Islet of Langerhans (tissue), 1 donor: ENCODE measurements at regions not wholly inside any gene's neighbourhood (a gene's known extent, or its start where the extent isn't known, plus 50 kb on each side); places are given as distances from the start of the nearest gene placed in this dataset.
A peak's percentile ranks its signal among the peaks of the same experiment; 100 is the strongest.
"Not testable (repeated sequence)": the region's sequence is repeated elsewhere in the genome, so short reads cannot be mapped to it uniquely, and the experiment has no call there.

ENCODE experiments used
- FAIRE-seq: peaks from one replicate; lab custom pipeline; 2011; peaks lifted over from hg19 to GRCh38; lab: Jason Lieb, UNC

DNA sequence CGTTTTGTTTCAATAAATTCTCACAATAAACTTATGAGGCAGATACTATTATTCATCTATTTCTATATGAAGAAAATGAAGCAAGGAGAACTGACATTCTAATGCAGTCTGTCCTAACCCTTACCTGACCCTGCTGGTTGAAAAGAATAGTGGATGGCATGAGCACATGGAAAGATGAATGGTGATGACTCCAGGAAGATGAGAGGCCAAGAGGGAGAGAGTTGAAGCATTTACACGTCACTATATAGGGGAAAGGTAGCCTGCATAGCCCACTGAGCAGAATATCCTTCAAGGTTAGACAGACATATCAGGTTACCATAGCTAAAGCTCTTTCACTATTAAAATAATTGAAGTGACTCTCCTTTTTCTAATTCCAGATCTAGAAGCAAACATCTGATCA is 163.9 kb upstream of the CDK1 start:
- no peak for FAIRE-seq

DNA sequence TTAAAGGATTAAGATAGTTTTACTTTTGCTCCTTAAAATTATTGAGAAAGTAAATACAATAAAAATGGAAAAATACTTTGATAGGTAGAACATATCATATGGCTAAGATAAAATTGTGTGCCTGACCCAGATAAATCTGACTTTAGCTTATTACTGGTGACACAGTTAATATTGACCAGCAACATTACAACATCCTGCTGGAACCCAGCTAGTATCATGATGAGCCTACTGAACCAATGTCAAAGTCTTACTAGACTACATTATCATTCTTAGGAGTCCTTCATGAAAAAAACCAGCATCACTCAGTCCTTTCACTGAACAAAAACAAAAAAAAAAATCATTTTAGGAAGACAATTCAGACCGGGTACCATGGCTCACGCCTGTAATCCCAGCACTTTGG is 164.8 kb upstream of the CDK1 start:
- no peak for FAIRE-seq

DNA sequence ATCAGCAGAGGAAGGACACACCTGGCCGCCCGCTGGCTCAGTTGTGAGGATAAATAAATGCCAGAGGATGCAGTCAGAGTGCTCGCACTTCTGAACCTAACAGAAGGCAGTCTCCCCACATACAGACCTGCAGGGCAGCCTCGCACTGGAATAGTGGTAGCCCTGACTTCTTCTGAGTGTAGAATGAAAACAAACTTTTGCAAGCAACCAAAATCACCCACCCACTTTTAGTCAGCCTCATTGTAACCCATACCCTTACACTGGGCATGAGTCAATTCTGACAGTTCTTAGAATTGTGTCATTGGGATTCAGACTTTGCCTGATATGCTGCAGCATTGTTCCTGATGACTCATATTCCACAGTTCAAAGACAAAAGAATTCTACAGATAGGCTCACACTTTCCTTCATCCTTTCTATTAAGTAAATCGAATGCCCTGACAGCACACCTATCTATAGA is 167.0 kb upstream of the CDK1 start:
- FAIRE-seq, result no peak

DNA sequence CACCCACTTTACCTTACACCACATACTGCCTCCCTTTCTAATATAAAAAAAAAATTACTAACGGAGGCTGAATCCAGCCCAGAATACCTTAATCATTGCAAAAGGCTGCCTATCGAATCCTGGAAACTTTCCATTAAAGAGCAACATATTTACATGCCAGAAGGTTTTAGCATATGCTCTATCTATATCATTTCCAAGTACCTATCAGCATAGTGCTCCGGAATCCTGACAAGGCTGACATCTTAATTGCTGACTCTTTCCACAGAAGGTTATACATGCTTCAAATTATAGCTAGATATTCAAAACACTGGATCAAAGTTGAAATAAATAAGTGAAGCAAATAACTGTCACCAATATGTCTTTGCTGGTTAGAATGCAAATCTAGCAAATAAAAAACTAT is 170.9 kb upstream of the CDK1 start:
- no peak for FAIRE-seq

DNA sequence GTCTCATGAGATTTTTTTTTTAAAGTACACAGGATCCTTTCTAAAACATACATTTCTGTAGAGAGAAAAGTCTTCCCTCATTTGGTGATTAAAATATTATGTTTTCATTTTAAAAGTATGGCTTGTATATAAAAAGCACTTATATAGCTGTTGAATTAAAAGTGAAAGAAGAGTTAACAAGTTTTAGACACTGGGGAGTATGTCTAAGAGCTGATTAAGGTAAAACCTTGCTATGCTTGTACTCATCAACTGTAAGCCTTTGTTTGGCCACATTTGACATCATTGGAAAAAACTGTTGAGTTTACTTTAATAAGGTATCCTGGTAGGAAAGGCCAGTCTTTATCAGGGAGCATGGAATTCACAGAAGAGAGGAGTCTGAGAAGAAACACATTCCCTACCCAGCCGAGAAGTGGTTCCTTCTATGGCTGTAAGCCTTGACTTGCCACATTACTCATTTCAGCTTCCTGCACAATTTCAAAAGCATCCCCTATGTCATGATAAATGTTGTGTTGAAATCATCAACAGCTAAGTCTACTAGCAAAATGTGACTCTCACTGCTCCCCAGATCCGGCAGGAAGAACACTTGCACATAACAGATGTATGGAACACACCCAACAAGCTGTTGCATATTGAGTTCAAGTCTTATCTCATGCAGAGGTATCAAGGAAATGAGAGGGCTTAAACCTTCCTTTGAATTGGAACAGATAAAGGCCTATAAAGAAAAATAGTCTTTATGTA is 171.8 kb upstream of the CDK1 start:
- no peak for FAIRE-seq

DNA sequence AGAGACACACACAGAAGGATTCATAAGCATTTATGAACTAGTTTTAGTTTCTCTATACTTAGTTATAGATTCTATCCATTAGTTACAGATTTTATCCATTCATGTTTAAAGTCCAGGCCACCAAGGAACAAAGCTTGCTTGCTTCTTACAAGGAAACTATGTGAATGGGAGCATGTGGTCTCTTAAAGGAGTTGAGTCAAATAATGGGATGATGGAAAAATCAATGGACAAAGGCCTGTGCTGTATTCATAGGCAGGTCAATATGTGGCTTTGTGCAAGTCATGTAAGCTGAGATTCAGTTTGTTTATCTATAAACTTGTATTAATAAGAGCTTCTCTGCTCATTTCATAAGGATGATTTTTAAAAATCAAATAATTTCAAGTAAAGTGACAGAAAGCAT is 172.8 kb upstream of the CDK1 start:
- no peak for FAIRE-seq

DNA sequence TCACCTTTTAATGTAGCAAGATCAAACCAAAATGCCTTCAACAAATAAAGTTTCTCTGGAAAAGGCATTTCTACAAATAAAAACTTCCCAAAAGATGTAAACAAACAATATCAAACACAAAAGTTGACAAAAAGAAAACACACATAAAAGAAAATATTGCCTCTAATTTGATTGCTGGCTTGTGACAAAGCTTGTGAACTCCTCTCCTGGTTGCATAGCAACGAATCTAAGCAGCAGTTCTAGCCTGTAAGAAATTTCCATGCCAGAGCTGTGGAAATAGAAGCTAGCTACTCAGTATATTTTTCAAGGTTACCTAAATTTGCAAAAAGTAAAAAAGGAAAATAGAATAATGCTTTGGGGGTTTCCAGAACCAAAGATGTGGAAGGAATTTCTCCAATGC is 173.9 kb upstream of the CDK1 start:
- FAIRE-seq, result peak; percentile 96

DNA sequence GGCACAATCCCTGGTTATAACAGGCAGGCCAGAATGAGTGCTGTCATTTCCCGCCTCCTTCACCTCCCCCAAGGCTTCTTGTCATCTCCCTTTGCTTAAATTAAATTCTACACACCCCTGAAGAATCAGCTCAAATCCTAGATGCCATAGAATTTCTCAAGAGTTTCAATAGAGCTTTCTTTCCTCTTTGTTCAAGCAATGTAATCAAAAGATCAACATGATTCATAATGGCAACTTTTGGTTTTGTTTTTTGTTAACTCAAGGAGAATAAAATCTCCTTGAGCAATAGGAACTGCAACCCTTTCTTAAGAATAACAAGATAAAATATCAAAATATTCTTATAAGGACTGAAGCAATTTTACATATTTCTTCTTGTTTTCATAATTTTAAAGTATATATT is 180.8 kb upstream of the CDK1 start:
- FAIRE-seq, result no peak

DNA sequence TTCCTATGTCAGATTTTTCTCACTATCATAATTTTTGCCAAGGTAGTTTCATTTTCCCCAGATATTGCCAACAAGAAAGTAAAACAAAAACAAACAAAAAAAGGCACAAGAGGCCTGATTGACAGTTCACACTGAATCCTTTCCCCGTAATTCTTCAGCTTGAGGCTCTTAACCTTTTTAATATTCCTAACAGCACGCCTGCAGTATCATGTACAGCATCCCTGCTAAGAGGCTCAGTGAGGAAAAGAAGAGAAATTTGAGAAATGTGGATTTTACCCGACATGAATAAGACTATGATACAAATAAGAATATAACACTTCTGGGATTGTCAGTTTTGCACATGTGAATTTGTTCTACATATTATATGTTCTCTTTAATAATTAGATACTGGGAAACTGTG is 182.4 kb upstream of the CDK1 start:
- no peak for FAIRE-seq

DNA sequence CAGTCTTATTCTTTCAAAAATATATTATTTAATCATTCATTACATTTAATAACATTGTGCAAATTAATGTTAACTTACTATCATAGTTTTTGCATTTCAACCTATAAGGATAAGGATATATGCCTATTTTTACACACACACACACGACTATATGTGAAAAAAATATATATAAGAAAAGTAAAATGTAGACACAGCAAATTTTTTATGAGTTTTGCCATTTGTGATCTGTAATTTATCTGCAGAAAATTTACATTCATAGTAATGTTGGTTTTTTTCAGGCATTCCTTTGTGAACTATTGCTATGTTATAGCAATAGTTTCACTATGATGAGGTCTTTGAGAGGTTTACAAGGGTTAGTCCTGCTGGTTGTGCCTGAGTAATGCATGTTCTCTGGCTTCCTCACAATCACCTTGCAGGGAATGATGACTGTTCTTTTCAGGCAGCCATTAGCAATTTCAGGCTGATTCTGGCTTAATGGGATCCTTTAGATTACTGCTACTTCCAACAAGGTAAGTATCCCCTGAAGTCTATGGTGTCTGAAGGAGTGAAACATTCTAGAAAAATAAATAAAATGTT is 183.7 kb upstream of the CDK1 start:
- no peak for FAIRE-seq

DNA sequence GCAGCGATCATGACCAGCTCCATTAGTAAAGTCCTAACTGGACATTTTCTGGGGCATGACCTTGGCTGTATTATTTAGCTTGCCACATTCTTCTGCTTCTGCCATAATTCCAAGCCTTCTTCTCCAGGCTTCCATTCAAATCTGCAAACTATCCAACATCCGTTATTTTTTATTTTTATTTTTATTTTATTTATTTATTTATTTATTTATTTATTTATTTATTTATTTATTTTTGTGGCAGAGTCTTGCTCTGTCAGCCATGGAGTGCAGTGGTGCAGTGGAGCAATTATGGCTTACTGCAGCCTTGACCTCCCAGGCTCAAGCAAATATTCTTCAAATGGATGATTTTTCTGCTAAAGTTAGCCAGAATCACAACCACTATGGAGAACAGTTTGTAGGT is 187.2 kb upstream of the CDK1 start:
- FAIRE-seq, result no peak

DNA sequence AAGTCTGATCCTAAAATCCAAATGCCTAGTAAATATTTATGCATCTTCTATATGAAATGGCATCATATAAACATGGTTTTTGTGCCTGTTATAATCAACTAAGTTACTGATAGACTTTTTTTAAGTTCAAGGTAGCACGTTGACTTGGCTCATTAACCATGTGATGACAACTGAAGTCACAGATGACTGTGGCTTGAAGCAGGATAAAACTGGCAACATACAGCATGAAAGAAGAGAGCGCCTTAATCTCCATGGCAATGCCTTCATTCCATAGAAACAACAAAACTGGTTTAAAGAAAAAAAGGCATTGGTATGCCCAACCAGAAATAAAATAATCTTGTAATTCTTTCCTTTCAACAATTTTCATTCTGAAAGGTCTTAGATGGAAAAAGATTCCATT is 188.9 kb upstream of the CDK1 start:
- FAIRE-seq, result no peak

DNA sequence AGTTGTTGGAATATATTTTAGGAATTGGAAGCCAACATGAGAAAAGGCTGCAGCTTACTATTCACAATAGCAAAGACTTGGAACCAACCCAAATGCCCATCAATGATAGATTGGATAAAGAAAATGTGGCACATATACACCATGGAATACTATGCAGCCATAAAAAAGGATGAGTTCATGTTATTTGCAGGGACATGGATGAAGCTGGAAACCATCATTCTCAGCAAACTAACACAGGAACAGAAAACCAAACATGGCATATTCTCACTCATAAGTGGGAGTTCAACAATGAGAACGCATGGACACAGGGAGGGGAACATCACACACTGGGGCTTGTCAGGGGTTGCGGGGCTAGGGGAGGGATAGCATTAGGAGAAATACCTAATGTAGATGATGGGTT is 192.1 kb upstream of the ANK3 start:
- FAIRE-seq, result not testable (repeated sequence)

DNA sequence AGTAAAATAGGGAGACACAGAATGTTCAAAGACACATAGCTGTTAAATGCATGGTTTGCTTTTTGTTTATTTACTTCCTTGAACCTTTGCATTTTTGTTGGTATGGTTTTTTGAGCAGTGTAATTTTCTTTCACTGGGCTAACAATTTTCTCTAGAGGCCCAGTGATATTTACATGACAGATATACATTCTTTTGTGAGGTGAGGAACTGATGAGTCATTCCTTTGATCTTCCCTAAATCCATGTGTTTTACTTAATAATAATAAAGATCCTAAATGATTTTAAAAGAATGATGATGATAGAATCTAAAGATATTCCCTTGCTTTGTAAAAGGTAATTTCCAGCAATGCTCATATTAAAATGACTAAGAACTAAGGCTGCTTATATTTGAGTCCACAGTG is 188.5 kb upstream of the ANK3 start:
- FAIRE-seq, result no peak

DNA sequence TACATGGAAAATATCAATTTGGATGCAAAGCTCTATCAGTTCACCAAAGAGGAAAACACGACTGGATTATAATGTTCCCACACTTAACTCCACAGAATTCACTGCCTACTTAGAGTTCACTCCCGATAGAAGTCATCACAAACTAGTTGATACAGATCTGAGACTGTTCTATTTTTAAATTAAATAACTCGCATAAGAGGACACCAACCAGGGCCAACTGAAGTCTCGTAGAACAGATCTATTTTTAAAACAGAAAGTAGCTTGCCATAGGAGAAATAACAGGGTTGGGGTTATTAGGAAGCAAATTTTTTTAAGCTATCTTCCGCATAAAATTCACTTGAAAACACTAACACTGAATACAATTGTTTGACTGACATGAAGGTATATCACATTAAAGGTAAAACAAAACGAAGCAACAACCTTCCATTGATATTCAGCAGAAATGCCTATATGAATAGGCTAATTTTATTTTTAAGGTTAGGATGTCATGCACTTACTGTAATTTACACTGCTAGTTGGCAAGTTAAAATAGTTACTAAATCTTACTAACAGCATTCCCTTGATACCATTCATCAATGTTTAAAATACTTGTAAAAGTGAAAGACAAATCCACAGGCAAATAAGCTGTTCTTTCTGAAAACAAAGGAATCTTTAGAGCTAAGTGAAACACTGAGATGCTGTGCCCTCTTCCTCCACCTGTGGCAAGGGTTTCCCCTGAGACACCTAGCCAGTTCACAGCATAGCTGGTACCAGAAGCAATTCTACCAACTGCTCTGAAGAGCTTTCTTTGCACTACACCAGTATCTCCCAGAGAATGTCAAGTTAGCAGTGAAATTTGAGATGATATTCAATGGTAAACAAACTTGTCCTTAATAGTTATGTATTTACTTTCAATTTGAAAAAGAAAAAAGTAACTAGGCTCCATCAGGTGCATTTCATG is 186.7 kb upstream of the ANK3 start:
- no peak for FAIRE-seq

DNA sequence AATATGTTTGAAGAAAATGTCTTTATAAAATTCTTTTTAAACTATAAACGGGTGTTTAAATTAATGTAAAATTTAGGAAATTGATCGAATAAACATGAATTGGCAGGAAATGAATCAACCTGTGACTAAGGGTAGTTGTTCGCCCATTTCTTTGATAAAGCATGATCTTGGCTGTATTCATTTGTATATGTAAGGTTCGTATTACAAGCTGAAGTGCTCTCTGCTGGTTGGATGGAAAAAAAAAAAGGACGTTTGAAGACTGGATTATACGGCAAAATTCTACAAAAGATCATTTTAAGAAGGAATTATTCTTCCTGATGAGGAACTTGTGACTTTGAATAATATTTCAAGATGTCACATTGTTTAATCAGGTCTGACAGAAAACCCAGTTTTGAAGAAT is 185.4 kb upstream of the ANK3 start:
- FAIRE-seq, result peak; percentile 5

DNA sequence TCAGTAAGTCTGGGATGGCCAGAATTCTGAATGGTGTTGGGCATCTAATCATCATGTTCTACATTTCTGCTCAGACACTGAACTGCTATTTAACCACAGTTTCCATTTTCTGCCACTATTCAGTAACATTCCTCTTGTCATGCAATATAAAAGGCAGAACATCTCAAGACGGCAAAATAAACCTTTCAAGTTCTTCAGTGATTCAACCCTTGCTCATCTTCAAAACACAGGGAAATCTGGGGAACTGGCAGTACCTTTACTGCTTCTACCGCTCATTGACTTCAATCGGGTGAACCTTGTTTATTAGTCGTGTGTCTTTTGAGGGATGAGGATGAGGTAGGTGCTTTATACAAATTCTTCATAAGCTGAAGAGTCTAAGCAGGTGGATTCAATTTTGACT is 184.7 kb upstream of the ANK3 start:
- FAIRE-seq, result no peak

DNA sequence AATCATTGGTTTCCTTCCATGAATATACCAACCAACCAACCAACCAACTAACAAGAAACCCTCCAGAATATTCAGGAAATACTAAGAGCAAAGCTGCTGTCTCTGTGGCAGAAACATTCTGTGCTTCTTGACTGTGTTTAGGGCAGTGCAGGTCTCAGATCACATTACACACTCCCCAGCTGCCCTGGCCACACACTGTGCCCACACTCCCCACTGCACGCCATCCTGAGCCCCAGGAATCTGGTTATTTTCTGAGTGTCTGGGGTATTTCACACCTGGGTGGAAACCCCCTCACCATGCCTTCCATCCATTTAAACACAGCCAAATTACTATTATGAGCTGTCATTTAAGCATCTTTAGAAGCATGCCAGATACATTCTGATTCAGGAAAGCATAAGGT is 183.7 kb upstream of the ANK3 start:
- no peak for FAIRE-seq

DNA sequence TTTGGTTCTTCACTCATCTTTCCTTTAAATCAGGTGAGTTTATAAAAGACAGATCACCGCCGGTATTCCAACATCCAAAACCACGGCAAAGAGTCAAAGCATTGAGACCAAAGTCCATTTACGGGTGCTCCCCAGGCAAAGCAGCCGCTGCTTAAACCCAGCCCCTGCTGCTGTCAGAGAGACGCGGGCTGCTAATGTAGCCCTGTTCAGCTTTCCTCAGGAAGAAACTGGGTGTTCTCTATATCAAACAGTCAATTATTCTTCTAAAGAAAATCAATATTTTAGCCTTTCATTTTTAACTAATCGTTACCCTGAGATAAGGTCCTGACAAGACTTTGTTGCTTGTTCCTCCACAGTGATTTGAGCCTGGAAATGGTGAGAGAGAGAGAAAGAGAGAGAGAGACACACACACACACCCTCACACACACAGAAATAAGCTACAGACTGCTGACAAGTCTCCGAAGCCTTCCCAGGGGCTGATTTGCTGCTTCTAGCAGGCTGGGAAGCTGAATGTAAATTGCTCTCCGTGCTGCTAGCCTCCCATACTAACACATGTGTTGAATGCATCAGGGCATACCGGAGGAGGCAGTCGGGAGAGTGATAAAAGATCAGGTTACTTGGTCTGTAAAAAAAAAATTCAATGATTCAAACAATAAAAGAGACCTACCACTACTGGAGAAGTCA is 183.0 kb upstream of the ANK3 start:
- FAIRE-seq, result no peak

DNA sequence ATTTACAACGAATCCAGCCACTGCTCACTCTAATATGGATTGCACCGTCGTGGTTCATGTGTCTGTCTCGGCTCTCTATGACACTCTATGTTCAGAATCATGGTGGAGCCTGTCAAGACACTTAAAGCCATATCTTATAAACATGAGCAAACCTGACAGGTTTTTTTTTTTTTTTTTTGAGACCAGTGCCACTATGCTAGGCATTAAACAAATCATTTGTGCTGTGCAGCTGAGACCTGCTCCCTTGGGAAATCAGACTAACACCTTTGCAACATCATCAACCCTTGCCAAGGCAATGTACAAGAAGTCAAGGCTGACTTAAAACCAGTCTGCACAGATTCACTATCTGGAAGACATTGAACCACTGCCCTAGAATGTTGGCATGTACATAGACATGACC is 181.2 kb upstream of the ANK3 start:
- FAIRE-seq, result no peak

DNA sequence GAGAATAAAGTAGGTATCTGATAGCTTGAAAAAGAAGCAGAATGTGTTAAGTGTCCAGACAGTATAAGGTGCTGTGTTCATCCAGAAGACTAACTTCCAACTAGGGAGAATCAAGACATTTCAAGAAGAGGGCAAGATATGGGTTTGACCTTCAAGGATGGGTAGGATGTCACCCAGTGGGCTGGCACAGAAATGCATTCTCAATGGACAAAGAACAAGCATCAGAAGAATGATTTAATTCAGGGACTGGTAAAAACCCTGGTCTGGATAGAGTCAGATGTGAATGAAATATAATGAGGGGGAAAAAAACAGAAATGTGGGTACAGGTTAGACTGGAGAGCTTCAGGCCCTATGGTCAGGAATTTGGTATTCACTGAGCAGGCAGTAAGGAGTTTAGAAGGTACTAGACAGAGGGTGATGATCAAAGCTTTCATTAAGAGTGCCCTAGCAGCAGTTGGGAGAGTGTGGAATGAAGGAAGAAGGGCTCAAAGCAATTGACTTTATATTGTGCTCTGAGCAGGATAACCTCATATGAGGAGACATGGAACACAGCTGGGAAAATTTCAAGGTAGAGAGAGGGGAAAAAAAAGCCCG is 180.7 kb upstream of the ANK3 start:
- no peak for FAIRE-seq

DNA sequence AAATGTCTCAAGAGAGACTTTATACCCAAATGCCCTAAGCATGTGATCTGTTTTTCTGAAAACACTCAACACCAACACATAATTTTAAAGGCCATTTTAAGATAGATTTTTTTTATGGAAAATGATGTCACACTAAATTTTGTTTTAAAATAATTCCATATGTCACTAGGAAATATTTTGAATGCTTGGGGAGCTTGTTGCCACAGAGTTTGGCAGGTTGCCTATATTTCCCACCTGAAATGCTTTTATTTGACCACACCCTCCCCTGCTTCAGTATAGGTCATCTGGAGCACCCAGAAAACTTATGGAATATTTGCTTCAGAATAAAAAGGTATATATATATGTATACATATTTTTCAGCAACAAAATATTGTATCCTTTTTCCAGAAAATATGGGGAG is 180.0 kb upstream of the ANK3 start:
- FAIRE-seq, result no peak
